Fibroblast of lung (primary cell): ENCODE measurements at regions not wholly inside any gene's neighbourhood (a gene's known extent, or its start where the extent isn't known, plus 50 kb on each side); places are given as distances from the start of the nearest gene placed in this dataset.

ENCODE experiments used
- CTCF ChIP-seq, 2 donors: IDR thresholded peaks in 1 of 2; conservative IDR thresholded peaks in 1 of 2; 1 replicate in 1 of 2; 2 replicates in 1 of 2; pipeline ENCODE4 v1.5.1; 2011 to 2012; ENCODE audit warnings: low read length in 2 of 2, control low read depth in 1 of 2, inconsistent platforms in 1 of 2, low read depth in 1 of 2, mild to moderate bottlenecking in 1 of 2
- EZH2 ChIP-seq: IDR thresholded peaks from 2 replicates; pipeline ENCODE4 v1.5.1; 2012; ENCODE audit warnings: low read length, control low read depth, mild to moderate bottlenecking; ENCODE audit errors: missing control alignments

- no peak for TF ChIP-seq CTCF (conservative IDR thresholded peaks at IDR 0.05 in 1 of 2, IDR thresholded peaks at IDR 0.05 in 1 of 2; ENCODE audit: low read depth in 1 of 2, low read length in 2 of 2)
- TF ChIP-seq EZH2: no peak
Measured at GRCh38 chr16:80199614-80200013, 341.2 kb upstream of the DYNLRB2 start.
